Upper lobe of right lung (tissue), 1 donor: ENCODE measurements at regions not wholly inside any gene's neighbourhood (a gene's known extent, or its start where the extent isn't known, plus 50 kb on each side); places are given as distances from the start of the nearest gene placed in this dataset.

ENCODE experiments used
- ATAC-seq: fragments of 200-7000 bp; cut with Tn5 transposase; one replicate; pipeline ENCODE4 v1.9.1; 2020; ENCODE audit warnings: mild to moderate bottlenecking, moderate library complexity
- DNase-seq: peaks from one replicate; pipeline ENCODE4 v3.0.0-alpha.2; 2020
- H3K27ac ChIP-seq: fragments of 200-600 bp; one replicate; pipeline ENCODE4 v1.8.0; 2022
- H3K27me3 ChIP-seq: fragments of 200-600 bp; one replicate; pipeline ENCODE4 v1.8.0; 2022; ENCODE audit warnings: mild to moderate bottlenecking
- H3K36me3 ChIP-seq: fragments of 200-600 bp; one replicate; pipeline ENCODE4 v1.8.0; 2022
- H3K4me1 ChIP-seq: fragments of 200-600 bp; one replicate; pipeline ENCODE4 v1.8.0; 2022
- H3K4me3 ChIP-seq: fragments of 200-600 bp; one replicate; pipeline ENCODE4 v1.8.0; 2022; ENCODE audit warnings: mild to moderate bottlenecking
- H3K9me3 ChIP-seq: fragments of 200-600 bp; one replicate; pipeline ENCODE4 v1.8.0; 2022
- CTCF ChIP-seq: fragments of 200-600 bp; IDR thresholded peaks from one replicate; pipeline ENCODE4 v1.8.0; 2022; ENCODE audit warnings: antibody characterized with exemption
- intact Hi-C: fragments of 100-400 bp; cut with DNase I; formaldehyde crosslinking; loops from one replicate; pipeline ENCODE4 v1.11.0; 2022
- donor health status: DM: no; HTN: yes; CAD: no; lungs with severe emphysema.

- ATAC-seq (no peak), DNase-seq (no peak)
- no peak for TF ChIP-seq CTCF
- Histone ChIP-seq H3K27ac (no peak overlapping the region), H3K4me1 (no peaks in the 10 kb centered on the region), H3K36me3 (no peaks in the 10 kb centered on the region), H3K9me3 (no peaks in the 10 kb centered on the region), H3K4me3 (no peak overlapping the region), H3K27me3 (no peaks in the 10 kb centered on the region)
- intact Hi-C loops, result no loop called here
Measured at GRCh38 chr10:21247592-21247991, 277.9 kb downstream of the SKIDA1 start.

GRCh38 chr10:21246178-21246577 lies 279.3 kb downstream of the SKIDA1 start:
- no peaks in the 10 kb centered on the region for H3K9me3 ChIP-seq
- H3K36me3 ChIP-seq, result no peaks in the 10 kb centered on the region
- no peak overlapping the region for H3K4me3 ChIP-seq
- intact Hi-C loops, result no loop called here
- no peak overlapping the region for H3K27ac ChIP-seq
- H3K4me1 ChIP-seq, result no peaks in the 10 kb centered on the region
- TF ChIP-seq CTCF, result no peak
- DNase-seq (no peak), ATAC-seq (no peak)
- H3K27me3 ChIP-seq, result no peaks in the 10 kb centered on the region

GRCh38 chr10:21243748-21244257 lies 281.7 kb downstream of the SKIDA1 start:
- intact Hi-C loops, result no loop called here
- Histone ChIP-seq H3K9me3 (no peaks in the 10 kb centered on the region), H3K4me1 (no peaks in the 10 kb centered on the region), H3K27ac (no peak overlapping the region), H3K4me3 (no peak overlapping the region), H3K36me3 (no peaks in the 10 kb centered on the region), H3K27me3 (no peaks in the 10 kb centered on the region)
- no peak for ATAC-seq
- no peak for DNase-seq
- TF ChIP-seq CTCF, result no peak

- H3K4me1 ChIP-seq, result no peaks in the 10 kb centered on the region
- H3K27me3 ChIP-seq, result no peaks in the 10 kb centered on the region
- no peaks in the 10 kb centered on the region for H3K9me3 ChIP-seq
- TF ChIP-seq CTCF, result no peak
- no peak overlapping the region for H3K4me3 ChIP-seq
- intact Hi-C loops, result no loop called here
- ATAC-seq (no peak), DNase-seq (no peak)
- H3K27ac ChIP-seq, result no peak overlapping the region
- H3K36me3 ChIP-seq, result no peaks in the 10 kb centered on the region
Measured at GRCh38 chr10:21242915-21243314, 282.6 kb downstream of the SKIDA1 start.

- no peaks in the 10 kb centered on the region for H3K36me3 ChIP-seq
- intact Hi-C loops, result no loop called here
- no peak overlapping the region for H3K27ac ChIP-seq
- H3K4me3 ChIP-seq, result no peak overlapping the region
- DNase-seq (no peak), ATAC-seq (no peak)
- no peaks in the 10 kb centered on the region for H3K27me3 ChIP-seq
- no peaks in the 10 kb centered on the region for H3K9me3 ChIP-seq
- no peak for TF ChIP-seq CTCF
- no peaks in the 10 kb centered on the region for H3K4me1 ChIP-seq
Measured at GRCh38 chr10:21238717-21239116, 286.8 kb downstream of the SKIDA1 start.

- no peak for DNase-seq
- no peaks in the 10 kb centered on the region for H3K4me1 ChIP-seq
- ATAC-seq, result no peak
- intact Hi-C loops, result no loop called here
- H3K4me3 ChIP-seq, result no peak overlapping the region
- no peak overlapping the region for H3K27ac ChIP-seq
- no peaks in the 10 kb centered on the region for H3K36me3 ChIP-seq
- no peak for TF ChIP-seq CTCF
- H3K9me3 ChIP-seq, result no peaks in the 10 kb centered on the region
- no peaks in the 10 kb centered on the region for H3K27me3 ChIP-seq
Measured at GRCh38 chr10:21238044-21238443, 287.4 kb downstream of the SKIDA1 start.
